Fibroblast of lung (primary cell): ENCODE measurements at regions not wholly inside any gene's neighbourhood (a gene's known extent, or its start where the extent isn't known, plus 50 kb on each side); places are given as distances from the start of the nearest gene placed in this dataset.

Experiments used
- CTCF ChIP-seq, 2 donors: IDR thresholded peaks in 1 of 2; conservative IDR thresholded peaks in 1 of 2; 1 replicate in 1 of 2; 2 replicates in 1 of 2; pipeline ENCODE4 v1.5.1; 2011 to 2012; ENCODE audit warnings: low read length in 2 of 2, control low read depth in 1 of 2, inconsistent platforms in 1 of 2, low read depth in 1 of 2, mild to moderate bottlenecking in 1 of 2
- EZH2 ChIP-seq: IDR thresholded peaks from 2 replicates; pipeline ENCODE4 v1.5.1; 2012; ENCODE audit warnings: low read length, control low read depth, mild to moderate bottlenecking; ENCODE audit errors: missing control alignments

GRCh38 chr12:91722072-91722471 is 423.6 kb downstream of the BTG1 start:
- no peak for TF ChIP-seq CTCF (conservative IDR thresholded peaks at IDR 0.05 in 1 of 2, IDR thresholded peaks at IDR 0.05 in 1 of 2; ENCODE audit: low read depth in 1 of 2, low read length in 2 of 2)
- no peak for TF ChIP-seq EZH2
